SK-N-SH treated with all-trans-retinoic acid at 6 μM for 48 hours (cell line): ENCODE measurements at regions not wholly inside any gene's neighbourhood (a gene's known extent, or its start where the extent isn't known, plus 50 kb on each side); places are given as distances from the start of the nearest gene placed in this dataset.

Experiments
- ATAC-seq: fragments of 200-7000 bp; cut with Tn5 transposase; 3 replicates; pipeline ENCODE4 v1.9.1; 2020; ENCODE audit warnings: mild to moderate bottlenecking, moderate library complexity
- ARNTL ChIP-seq: fragments of 450-650 bp; formaldehyde crosslinking; IDR thresholded peaks from 2 replicates; pipeline ENCODE4 v1.5.0; 2020; ENCODE audit warnings: low read depth, mild to moderate bottlenecking, moderate library complexity, borderline replicate concordance
- BACH2 ChIP-seq: fragments of 250-450 bp; sonication (Bioruptor Pico); IDR thresholded peaks from 2 replicates; pipeline ENCODE4 v1.9.0; 2021; ENCODE audit warnings: mild to moderate bottlenecking, borderline replicate concordance
- CSDC2 ChIP-seq: fragments of 250-450 bp; sonication (Bioruptor Pico); IDR thresholded peaks from 2 replicates; pipeline ENCODE4 v1.5.0; 2020; ENCODE audit warnings: mild to moderate bottlenecking, moderate library complexity
- CSRNP3 ChIP-seq: fragments of 250-450 bp; sonication (Bioruptor Pico); IDR thresholded peaks from 2 replicates; pipeline ENCODE4 v1.5.1; 2021; ENCODE audit warnings: mild to moderate bottlenecking, moderate library complexity
- ISL1 ChIP-seq: fragments of 250-450 bp; sonication (Bioruptor Pico); IDR thresholded peaks from 2 replicates; pipeline ENCODE4 v2.1.2; 2022; ENCODE audit warnings: mild to moderate bottlenecking, moderate library complexity
- OSR1 ChIP-seq: fragments of 250-450 bp; sonication (Bioruptor Pico); IDR thresholded peaks from 2 replicates; pipeline ENCODE4 v1.8.0; 2022; ENCODE audit warnings: moderate library complexity, mild to moderate bottlenecking, inconsistent platforms
- PATZ1 ChIP-seq: fragments of 250-450 bp; sonication (Bioruptor Pico); IDR thresholded peaks from 2 replicates; pipeline ENCODE4 v1.8.0; 2020; ENCODE audit warnings: mild to moderate bottlenecking, moderate library complexity, borderline replicate concordance
- PPARA ChIP-seq: fragments of 250-450 bp; sonication (Bioruptor Pico); IDR thresholded peaks from 2 replicates; pipeline ENCODE4 v1.5.0; 2020; ENCODE audit warnings: mild to moderate bottlenecking, borderline replicate concordance
- RARB ChIP-seq: fragments of 250-450 bp; sonication (Bioruptor Pico); IDR thresholded peaks from 2 replicates; pipeline ENCODE4 v1.8.0; 2021; ENCODE audit warnings: mild to moderate bottlenecking, moderate library complexity
- SNAI2 ChIP-seq: fragments of 250-450 bp; sonication (Bioruptor Pico); IDR thresholded peaks from 2 replicates; pipeline ENCODE4 v1.5.0; 2020; ENCODE audit warnings: mild to moderate bottlenecking, moderate library complexity
- TCF4 ChIP-seq: fragments of 250-450 bp; sonication (Bioruptor Pico); IDR thresholded peaks from 2 replicates; pipeline ENCODE4 v1.8.0; 2021; ENCODE audit warnings: mild to moderate bottlenecking, moderate library complexity, borderline replicate concordance
- TOX ChIP-seq: fragments of 250-450 bp; sonication (Bioruptor Pico); IDR thresholded peaks from 2 replicates; pipeline ENCODE4 v1.8.0; 2021; ENCODE audit warnings: mild to moderate bottlenecking, moderate library complexity, borderline replicate concordance
- TSHZ2 ChIP-seq: fragments of 250-450 bp; sonication (Bioruptor Pico); IDR thresholded peaks from 2 replicates; pipeline ENCODE4 v1.5.0; 2020; ENCODE audit warnings: mild to moderate bottlenecking, moderate library complexity
- ZFP3 ChIP-seq: fragments of 250-450 bp; sonication (Bioruptor Pico); IDR thresholded peaks from 2 replicates; pipeline ENCODE4 v1.5.0; 2020; ENCODE audit warnings: mild to moderate bottlenecking, moderate library complexity
- ZFP30 ChIP-seq: fragments of 450-650 bp; formaldehyde crosslinking; IDR thresholded peaks from 2 replicates; pipeline ENCODE4 v1.5.0; 2022; ENCODE audit warnings: mild to moderate bottlenecking, moderate library complexity
- ZNF565 ChIP-seq: fragments of 450-650 bp; formaldehyde crosslinking; conservative IDR thresholded peaks from 2 replicates; pipeline ENCODE4 v1.5.0; 2020; ENCODE audit warnings: low read depth, mild to moderate bottlenecking, moderate library complexity
- ZNF70 ChIP-seq: fragments of 450-650 bp; formaldehyde crosslinking; IDR thresholded peaks from 2 replicates; pipeline ENCODE4 v1.5.0; 2020; ENCODE audit warnings: mild to moderate bottlenecking, moderate library complexity
- ZNF8 ChIP-seq: fragments of 450-650 bp; formaldehyde crosslinking; IDR thresholded peaks from 2 replicates; pipeline ENCODE4 v1.5.0; 2020; ENCODE audit warnings: mild to moderate bottlenecking, moderate library complexity
- TF ChIP-seq, protein P1 (sequence below): fragments of 250-450 bp; sonication (Bioruptor Pico); IDR thresholded peaks from 2 replicates; pipeline ENCODE4 v1.8.0; 2021; ENCODE audit warnings: low read depth, mild to moderate bottlenecking, moderate library complexity, borderline replicate concordance

DNA sequence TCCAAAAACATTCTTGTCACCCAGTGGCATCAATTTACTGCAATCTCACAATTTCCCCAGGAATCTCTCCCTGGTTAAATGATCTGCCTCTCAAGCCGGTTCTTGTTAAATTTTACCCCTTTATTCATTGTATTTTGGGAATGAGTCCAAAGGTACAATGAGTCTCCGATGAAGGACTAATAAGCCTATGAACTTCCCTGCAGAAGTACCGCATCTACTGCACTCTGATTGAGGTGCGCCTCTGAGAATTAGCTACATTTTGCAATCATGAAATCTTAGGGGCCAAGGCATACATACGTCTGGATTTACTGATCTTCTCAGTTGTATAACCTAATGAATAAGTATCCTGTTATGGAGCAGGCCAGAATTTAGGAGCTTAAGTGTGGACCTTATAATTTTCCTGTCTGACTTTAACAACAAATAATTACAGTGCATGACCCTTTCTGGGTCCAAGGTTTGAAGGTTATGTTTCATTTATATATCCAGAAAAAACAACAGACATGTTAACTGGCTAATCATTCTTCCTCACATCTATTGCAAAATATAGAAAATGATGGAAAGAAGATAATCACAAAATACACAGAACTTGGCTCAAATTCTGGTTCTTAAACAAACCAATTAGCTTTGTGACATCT lies 261.8 kb upstream of the NRXN1 start:
- no peak for ATAC-seq
- TF ChIP-seq TOX (CRISPR knock-in tag) = no peak
- no peak for TF ChIP-seq PATZ1
- no peak for TF ChIP-seq BACH2 (CRISPR knock-in tag)
- TF ChIP-seq CSRNP3 = no peak

DNA sequence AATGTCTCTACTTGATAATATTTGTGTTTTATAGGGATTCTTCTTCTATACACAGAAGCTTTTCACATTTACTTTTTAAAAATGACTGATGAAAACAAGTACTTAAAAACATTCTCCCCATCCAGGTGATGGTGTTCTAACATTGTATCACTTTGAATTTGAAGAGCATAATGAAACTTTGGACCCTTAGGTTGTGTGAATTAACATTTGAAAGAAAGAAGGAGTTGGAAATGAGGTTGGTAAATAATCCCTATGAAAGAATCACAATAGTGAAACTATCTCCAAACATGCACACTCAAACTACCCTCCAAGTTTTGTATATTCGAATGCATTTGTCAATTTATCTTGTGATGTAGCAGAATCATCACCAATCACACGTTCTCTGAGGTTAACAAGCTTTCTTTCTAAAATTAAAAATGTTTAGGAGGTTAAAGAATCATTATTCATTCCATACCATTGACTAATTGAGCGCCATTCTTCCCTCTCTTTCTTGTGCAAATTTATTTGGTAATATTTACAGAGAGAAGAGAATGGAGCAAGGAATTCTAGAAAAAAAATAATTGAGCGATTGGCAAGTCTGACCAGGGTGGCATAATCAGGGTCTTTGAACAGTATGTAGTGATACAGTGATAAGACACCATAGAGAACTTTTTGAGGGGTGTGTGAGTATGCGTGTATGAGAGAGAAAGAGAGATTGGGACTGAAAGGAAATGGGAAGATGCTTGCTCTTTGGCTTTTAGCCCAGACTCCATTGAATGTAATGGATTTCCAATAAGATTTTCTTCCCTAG lies 260.0 kb upstream of the NRXN1 start:
- ATAC-seq = no peak
- TF ChIP-seq TSHZ2 (CRISPR knock-in tag) (no peak), CSDC2 (CRISPR knock-in tag) (no peak), ZFP3 (CRISPR knock-in tag) (no peak), OSR1 (no peak), RARB (no peak)
- TF ChIP-seq, all 23 proteins: peak for 0

DNA sequence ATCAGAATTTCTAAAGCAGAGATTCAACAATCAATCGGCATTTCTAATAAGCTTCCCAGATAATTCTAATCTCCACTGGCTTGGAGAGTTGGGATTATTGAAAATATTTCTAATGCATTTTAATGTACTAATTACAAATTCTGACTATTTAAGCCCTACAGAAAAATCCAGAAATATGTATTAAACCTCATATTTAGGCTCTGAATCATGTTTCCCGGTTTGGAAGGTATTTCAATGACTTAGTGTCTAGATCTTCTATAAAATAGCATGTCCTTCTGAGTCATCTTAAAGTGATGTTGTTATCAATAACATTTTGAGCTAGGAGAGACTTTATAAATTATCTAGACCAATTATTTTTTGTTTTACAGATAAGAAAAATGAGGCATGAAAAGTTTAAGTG lies 258.8 kb upstream of the NRXN1 start:
- TF ChIP-seq ZFP30 (CRISPR knock-in tag) (no peak), CSDC2 (CRISPR knock-in tag) (no peak), ZFP3 (CRISPR knock-in tag) (no peak), BACH2 (CRISPR knock-in tag) (no peak), TOX (CRISPR knock-in tag) (no peak), TCF4 (CRISPR knock-in tag) (no peak), SNAI2 (CRISPR knock-in tag) (no peak), PPARA (CRISPR knock-in tag) (no peak), OSR1 (no peak), ZNF70 (CRISPR knock-in tag) (no peak), ISL1 (CRISPR knock-in tag) (no peak), ARNTL (CRISPR knock-in tag) (no peak), PATZ1 (no peak), ZNF565 (CRISPR knock-in tag) (no peak), ZNF8 (CRISPR knock-in tag) (no peak), CSRNP3 (no peak), TSHZ2 (CRISPR knock-in tag) (no peak), RARB (no peak)
- TF ChIP-seq, protein P1, sequence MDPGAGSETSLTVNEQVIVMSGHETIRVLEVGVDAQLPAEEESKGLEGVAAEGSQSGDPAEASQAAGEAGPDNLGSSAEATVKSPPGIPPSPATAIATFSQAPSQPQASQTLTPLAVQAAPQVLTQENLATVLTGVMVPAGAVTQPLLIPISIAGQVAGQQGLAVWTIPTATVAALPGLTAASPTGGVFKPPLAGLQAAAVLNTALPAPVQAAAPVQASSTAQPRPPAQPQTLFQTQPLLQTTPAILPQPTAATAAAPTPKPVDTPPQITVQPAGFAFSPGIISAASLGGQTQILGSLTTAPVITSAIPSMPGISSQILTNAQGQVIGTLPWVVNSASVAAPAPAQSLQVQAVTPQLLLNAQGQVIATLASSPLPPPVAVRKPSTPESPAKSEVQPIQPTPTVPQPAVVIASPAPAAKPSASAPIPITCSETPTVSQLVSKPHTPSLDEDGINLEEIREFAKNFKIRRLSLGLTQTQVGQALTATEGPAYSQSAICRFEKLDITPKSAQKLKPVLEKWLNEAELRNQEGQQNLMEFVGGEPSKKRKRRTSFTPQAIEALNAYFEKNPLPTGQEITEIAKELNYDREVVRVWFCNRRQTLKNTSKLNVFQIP (CRISPR knock-in tag) = no peak
- no peak for ATAC-seq
